T-helper 2 cell treated with Interferon-gamma antibody and Interleukin-4, amounts not matched to agents 5 μg/mL and 100 μg/mL, for 36 hours (primary cell): ENCODE measurements at regions not wholly inside any gene's neighbourhood (a gene's known extent, or its start where the extent isn't known, plus 50 kb on each side); places are given as distances from the start of the nearest gene placed in this dataset.
"Not testable (repeated sequence)": the region's sequence is repeated elsewhere in the genome, so short reads cannot be mapped to it uniquely, and the experiment has no call there.

Experiments
- DNase-seq: peaks from one replicate; pipeline ENCODE4 v3.0.0; 2021; ENCODE audit warnings: low spot score
- H3K27ac Mint-ChIP-seq: one replicate; pipeline ENCODE4 v1.8.0; 2021; ENCODE audit warnings: mild to moderate bottlenecking, mixed read lengths
- H3K27me3 Mint-ChIP-seq: one replicate; pipeline ENCODE4 v1.8.0; 2021; ENCODE audit warnings: low read depth, mixed read lengths
- H3K36me3 Mint-ChIP-seq: one replicate; pipeline ENCODE4 v1.8.0; 2021; ENCODE audit warnings: low read depth, mixed read lengths
- H3K4me1 Mint-ChIP-seq: one replicate; pipeline ENCODE4 v1.8.0; 2021; ENCODE audit warnings: low read depth, mixed read lengths
- H3K4me3 Mint-ChIP-seq: one replicate; pipeline ENCODE4 v1.8.0; 2022; ENCODE audit warnings: mild to moderate bottlenecking, moderate library complexity, mixed read lengths
- H3K9me3 Mint-ChIP-seq: one replicate; pipeline ENCODE4 v1.8.0; 2021; ENCODE audit warnings: mixed read lengths

DNA sequence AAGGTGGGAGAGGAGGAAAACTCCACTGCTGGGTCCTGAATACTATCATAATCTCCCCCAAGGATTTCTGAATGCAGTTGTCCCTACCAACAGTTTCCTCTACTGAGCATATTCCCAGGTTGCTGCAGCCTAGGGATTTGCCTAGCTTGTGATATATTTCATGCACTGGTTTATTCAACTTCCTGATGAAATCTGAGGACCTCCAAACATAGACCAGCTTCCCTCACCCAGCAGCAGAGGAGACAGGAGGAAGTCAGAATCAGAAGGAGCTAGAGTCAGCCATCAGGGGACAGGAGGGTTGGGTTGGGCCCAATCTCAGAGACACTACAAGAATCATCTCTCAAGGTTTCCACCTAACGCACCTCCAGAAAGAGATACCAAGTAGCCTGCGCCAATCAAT lies 138.4 kb upstream of the TOP1 start:
- H3K4me1 Mint-ChIP-seq: peaks cover 2% of the 10 kb centered on the region
- H3K4me3 Mint-ChIP-seq: no peak overlapping the region
- no peaks in the 10 kb centered on the region for H3K9me3 Mint-ChIP-seq
- no peaks in the 10 kb centered on the region for H3K36me3 Mint-ChIP-seq
- H3K27ac Mint-ChIP-seq: no peak overlapping the region
- DNase-seq: no peak
- H3K27me3 Mint-ChIP-seq: peaks cover 17% of the 10 kb centered on the region

DNA sequence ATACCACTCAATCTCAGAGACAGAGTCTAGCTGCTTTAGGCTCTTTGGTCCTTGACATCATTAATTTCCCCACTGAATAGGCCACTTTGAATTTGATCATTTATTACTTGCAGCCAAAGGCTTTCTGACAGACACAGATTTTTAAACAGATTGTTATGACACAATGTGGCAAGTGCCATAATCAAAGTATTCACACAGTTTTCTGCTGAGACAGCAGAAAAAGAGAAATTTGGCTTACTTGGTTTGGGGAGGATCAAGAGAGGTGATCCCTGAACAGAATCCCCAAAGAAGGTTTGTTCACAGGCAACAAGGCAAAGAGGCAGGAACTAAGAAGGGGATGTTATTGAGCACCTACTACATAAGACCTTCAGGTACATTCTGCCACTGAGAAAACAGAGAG lies 138.0 kb upstream of the TOP1 start:
- no peaks in the 10 kb centered on the region for H3K9me3 Mint-ChIP-seq
- no peak overlapping the region for H3K27ac Mint-ChIP-seq
- no peak overlapping the region for H3K4me3 Mint-ChIP-seq
- H3K4me1 Mint-ChIP-seq: peaks cover 2% of the 10 kb centered on the region
- no peak for DNase-seq
- no peaks in the 10 kb centered on the region for H3K36me3 Mint-ChIP-seq
- H3K27me3 Mint-ChIP-seq: peaks cover 17% of the 10 kb centered on the region

DNA sequence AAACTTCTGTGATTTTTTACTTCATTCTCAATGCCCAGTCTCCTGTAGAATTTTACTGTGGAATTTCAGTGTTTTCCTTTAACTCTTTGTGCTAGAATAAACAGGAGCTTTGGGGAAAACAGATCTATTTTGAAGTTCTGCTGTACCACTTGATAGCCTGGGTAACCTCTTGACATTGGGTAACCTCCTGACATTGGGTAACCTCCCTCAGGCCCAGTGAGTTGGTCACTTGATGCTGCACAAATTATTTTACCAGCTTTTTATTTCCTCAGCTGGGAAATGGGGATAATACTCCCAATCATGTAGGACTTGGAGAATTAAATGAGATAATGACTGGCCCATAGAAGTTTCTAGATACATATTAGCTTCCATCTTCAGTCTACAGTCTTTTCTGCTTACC lies 137.3 kb upstream of the TOP1 start:
- Mint-ChIP-seq H3K9me3 (no peaks in the 10 kb centered on the region), H3K36me3 (no peaks in the 10 kb centered on the region), H3K27me3 (peaks cover 24% of the 10 kb centered on the region), H3K27ac (no peak overlapping the region), H3K4me1 (peaks cover 2% of the 10 kb centered on the region), H3K4me3 (no peak overlapping the region)
- DNase-seq: no peak

DNA sequence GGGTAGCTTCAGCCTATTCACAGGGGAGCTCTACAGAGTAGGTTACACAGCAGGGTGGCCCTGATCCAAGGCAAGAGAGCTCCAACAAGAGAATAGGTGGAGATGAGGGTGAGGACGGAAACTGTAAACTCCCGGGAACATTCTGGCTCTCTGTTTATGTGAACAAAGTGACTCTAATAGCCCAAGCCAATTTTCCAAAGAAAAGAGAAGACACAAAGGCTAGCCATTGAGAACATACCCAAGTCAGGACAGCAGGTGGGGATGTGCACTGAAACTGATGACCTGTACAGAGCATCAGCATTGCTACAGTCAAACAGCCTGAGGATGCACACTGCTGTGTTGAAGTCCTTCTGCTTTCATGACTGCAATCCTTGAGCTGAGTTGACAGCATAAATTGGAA lies 136.0 kb upstream of the TOP1 start:
- peaks cover 2% of the 10 kb centered on the region for H3K4me1 Mint-ChIP-seq
- no peak overlapping the region for H3K27ac Mint-ChIP-seq
- no peak overlapping the region for H3K4me3 Mint-ChIP-seq
- peaks cover 30% of the 10 kb centered on the region for H3K27me3 Mint-ChIP-seq
- no peaks in the 10 kb centered on the region for H3K36me3 Mint-ChIP-seq
- no peak for DNase-seq
- no peaks in the 10 kb centered on the region for H3K9me3 Mint-ChIP-seq

DNA sequence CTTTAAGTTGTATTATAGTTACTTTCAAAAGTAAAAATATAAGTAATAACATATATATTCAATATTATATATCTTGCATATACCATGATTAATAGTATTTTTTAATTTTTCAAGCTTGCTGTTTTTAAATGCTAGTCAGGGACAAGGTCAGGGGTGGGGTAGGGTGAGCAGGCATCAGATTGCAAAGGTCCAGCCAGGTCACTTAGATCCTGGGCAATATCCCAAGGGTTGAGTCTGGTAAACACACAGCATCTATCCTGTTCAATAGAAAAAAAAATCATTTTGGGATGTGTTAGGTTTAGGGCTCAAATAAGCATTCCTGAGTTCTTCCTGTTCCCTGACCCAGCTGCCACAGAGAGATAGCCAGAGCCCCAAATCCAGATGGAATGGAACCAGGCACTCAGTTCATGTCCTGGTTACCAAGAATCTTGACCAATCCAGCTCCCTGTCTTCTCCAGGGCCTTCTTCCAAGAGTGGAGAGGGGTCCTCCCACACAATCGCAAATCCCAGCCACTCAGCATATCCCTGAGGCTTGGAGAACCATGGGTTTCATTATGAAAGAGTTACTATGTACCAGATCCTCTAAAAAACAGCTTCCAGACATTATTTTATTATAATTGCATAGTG lies 134.9 kb upstream of the TOP1 start:
- H3K36me3 Mint-ChIP-seq: no peaks in the 10 kb centered on the region
- no peak overlapping the region for H3K27ac Mint-ChIP-seq
- peaks cover 33% of the 10 kb centered on the region for H3K27me3 Mint-ChIP-seq
- no peaks in the 10 kb centered on the region for H3K9me3 Mint-ChIP-seq
- H3K4me3 Mint-ChIP-seq: no peak overlapping the region
- DNase-seq: no peak
- H3K4me1 Mint-ChIP-seq: peaks cover 2% of the 10 kb centered on the region

DNA sequence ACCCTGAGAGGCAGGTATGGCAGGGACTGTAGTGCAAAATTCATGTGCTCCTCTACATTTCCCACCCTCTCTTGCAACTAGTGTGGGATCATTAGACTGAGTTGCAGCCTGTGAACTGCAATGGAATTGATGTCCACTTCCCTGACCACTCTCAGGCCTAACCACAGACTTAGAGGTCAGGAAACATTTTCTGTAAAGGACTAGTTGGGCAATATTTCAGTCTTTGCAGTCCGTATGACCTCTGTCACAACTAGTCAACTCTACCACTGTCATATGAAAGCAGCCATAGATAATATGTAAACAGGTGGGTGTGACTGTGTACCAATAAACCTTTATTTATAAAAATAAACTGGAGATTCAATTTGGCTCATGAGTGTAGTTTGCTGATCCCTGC lies 134.4 kb upstream of the TOP1 start:
- no peak overlapping the region for H3K4me3 Mint-ChIP-seq
- H3K27ac Mint-ChIP-seq: no peak overlapping the region
- no peak for DNase-seq
- peaks cover 33% of the 10 kb centered on the region for H3K27me3 Mint-ChIP-seq
- no peaks in the 10 kb centered on the region for H3K9me3 Mint-ChIP-seq
- no peaks in the 10 kb centered on the region for H3K36me3 Mint-ChIP-seq
- H3K4me1 Mint-ChIP-seq: peaks cover under 1% of the 10 kb centered on the region

- DNase-seq: no peak
- Mint-ChIP-seq H3K4me1 (no peaks in the 10 kb centered on the region), H3K4me3 (no peak overlapping the region), H3K27me3 (peaks cover 31% of the 10 kb centered on the region), H3K27ac (no peak overlapping the region), H3K9me3 (no peaks in the 10 kb centered on the region), H3K36me3 (no peaks in the 10 kb centered on the region)
Observed at GRCh38 chr20:40895182-40895581, 133.4 kb upstream of the TOP1 start.

GRCh38 chr20:40896814-40897700 lies 131.6 kb upstream of the TOP1 start:
- H3K4me1 Mint-ChIP-seq: no peaks in the 10 kb centered on the region
- no peak overlapping the region for H3K27ac Mint-ChIP-seq
- no peaks in the 10 kb centered on the region for H3K36me3 Mint-ChIP-seq
- H3K27me3 Mint-ChIP-seq: peaks cover 38% of the 10 kb centered on the region
- no peaks in the 10 kb centered on the region for H3K9me3 Mint-ChIP-seq
- no peak overlapping the region for H3K4me3 Mint-ChIP-seq
- DNase-seq: no peak

DNA sequence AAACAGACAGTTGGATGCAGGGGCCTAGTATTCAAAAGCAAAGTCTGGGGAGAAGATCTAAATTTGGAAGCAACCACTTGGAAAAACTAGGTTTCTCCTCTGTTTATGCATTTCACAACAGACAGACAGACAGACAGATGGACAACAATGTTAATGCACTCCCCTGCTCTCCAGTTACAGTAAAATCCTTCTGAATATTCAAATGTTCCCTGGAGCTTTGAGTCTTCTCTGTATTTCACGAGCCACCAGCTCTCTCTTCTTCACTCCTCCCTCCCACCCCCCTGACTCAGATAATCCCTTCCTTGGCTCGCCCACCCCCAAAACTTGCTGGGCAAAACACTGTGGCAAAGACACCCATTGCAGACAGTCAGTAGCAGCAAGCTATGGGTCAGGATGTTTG lies 129.3 kb upstream of the TOP1 start:
- Mint-ChIP-seq H3K4me3 (no peak overlapping the region), H3K27ac (no peak overlapping the region), H3K27me3 (peaks cover 38% of the 10 kb centered on the region), H3K36me3 (no peaks in the 10 kb centered on the region), H3K9me3 (no peaks in the 10 kb centered on the region), H3K4me1 (no peaks in the 10 kb centered on the region)
- DNase-seq: no peak

DNA sequence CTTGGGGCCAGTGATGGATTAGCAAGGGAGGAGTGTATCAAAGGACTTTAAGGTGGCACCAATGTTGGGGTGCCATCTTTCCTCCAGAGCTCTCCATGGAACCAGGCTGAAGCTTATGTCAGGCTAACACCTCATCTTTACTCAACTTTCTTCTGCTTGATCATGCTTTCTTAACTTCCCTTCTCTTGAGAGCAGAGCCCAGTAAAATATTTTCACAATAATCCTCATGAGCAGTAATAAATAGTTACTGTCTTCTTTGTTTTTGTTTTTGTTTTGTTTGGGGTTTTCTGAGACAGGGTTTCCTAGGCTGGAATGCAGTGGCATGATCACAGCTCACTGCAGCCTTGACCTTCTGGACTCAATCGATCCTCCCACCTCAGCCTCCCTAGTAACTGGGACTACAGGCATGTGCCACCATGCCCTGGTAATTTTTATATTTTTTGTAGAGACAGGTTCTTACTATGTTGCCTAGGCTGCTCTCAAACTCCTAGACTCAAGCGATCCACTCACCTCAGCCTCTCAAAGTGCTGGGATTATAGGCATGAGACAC lies 127.9 kb upstream of the TOP1 start:
- Mint-ChIP-seq H3K4me3 (no peak overlapping the region), H3K4me1 (peaks cover 3% of the 10 kb centered on the region), H3K27ac (no peak overlapping the region), H3K9me3 (no peaks in the 10 kb centered on the region), H3K36me3 (peaks cover 2% of the 10 kb centered on the region), H3K27me3 (peaks cover 37% of the 10 kb centered on the region)
- no peak for DNase-seq

DNA sequence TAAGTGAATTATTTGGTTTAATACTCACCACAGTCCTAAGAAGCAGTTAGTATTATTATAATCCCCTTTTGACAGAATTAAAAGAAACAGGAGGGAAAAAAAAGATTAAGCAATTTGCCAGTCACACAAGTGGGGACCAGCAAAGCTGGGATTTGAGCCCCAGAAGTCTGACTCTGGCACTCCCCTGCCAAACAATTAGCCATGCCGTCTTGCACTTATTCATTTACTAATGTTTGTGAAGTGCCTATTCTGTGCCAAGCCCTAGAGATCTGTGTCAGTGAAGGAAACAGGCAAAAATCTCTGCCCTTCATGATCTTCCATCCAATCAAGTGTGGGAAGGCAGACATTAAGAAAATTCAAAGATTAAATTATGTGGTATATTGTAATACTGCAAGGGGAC lies 126.0 kb upstream of the TOP1 start:
- Mint-ChIP-seq H3K4me1 (peaks cover 3% of the 10 kb centered on the region), H3K9me3 (no peaks in the 10 kb centered on the region), H3K36me3 (peaks cover 2% of the 10 kb centered on the region), H3K4me3 (no peak overlapping the region), H3K27ac (no peak overlapping the region), H3K27me3 (peaks cover 25% of the 10 kb centered on the region)
- DNase-seq: no peak

- DNase-seq: no peak
- H3K27ac Mint-ChIP-seq: no peak overlapping the region
Observed at GRCh38 chr20:40908309-40908708, 120.3 kb upstream of the TOP1 start.

GRCh38 chr20:40909489-40909888 lies 119.1 kb upstream of the TOP1 start:
- DNase-seq, H3K36me3 Mint-ChIP-seq, H3K27me3 Mint-ChIP-seq, H3K4me1 Mint-ChIP-seq, H3K27ac Mint-ChIP-seq, H3K4me3 Mint-ChIP-seq, H3K9me3 Mint-ChIP-seq: not testable (repeated sequence)

More at GRCh38 chr20:40908309-40908708, 120.3 kb upstream of the TOP1 start:
- Mint-ChIP-seq H3K4me3 (no peak overlapping the region), H3K4me1 (peaks cover 3% of the 10 kb centered on the region), H3K36me3 (peaks cover 2% of the 10 kb centered on the region), H3K27me3 (peaks cover 3% of the 10 kb centered on the region), H3K9me3 (no peaks in the 10 kb centered on the region)

GRCh38 chr20:40910436-40910835 lies 118.2 kb upstream of the TOP1 start:
- H3K4me1 Mint-ChIP-seq, H3K9me3 Mint-ChIP-seq, H3K27ac Mint-ChIP-seq, H3K27me3 Mint-ChIP-seq, H3K36me3 Mint-ChIP-seq, DNase-seq, H3K4me3 Mint-ChIP-seq: not testable (repeated sequence)
